22Rv1 (cell line): ENCODE measurements at regions not wholly inside any gene's neighbourhood (a gene's known extent, or its start where the extent isn't known, plus 50 kb on each side); places are given as distances from the start of the nearest gene placed in this dataset.

Experiments used
- ZFX ChIP-seq: fragments of 450-650 bp; IDR thresholded peaks from 2 replicates; pipeline ENCODE4 v1.6.1; 2017; ENCODE audit warnings: antibody characterized with exemption, borderline replicate concordance
- TF ChIP-seq, protein P1 (sequence below): fragments of 450-650 bp; IDR thresholded peaks from 2 replicates; pipeline ENCODE4 v1.5.1; 2017; ENCODE audit warnings: mild to moderate bottlenecking

DNA sequence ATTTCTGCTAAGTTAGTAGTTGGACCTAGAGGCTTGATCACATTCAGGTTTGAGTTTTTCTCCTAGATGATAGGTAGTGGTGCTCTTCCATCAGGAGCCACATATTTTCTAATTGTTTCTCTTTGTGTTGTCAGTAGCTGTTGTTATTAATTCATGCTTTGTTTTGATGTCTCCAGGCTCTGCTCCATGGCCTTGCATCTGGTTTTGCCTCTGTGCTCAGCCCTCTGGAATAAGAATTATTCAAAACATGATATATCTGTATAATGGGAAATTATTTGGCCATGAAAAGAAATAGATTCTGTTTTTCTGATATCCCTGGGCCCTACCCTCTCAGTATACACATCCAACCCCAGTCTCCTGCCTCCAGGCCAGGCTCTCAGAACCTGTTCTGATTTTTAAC lies 184.8 kb downstream of the CDC5L start:
- TF ChIP-seq, protein P1, sequence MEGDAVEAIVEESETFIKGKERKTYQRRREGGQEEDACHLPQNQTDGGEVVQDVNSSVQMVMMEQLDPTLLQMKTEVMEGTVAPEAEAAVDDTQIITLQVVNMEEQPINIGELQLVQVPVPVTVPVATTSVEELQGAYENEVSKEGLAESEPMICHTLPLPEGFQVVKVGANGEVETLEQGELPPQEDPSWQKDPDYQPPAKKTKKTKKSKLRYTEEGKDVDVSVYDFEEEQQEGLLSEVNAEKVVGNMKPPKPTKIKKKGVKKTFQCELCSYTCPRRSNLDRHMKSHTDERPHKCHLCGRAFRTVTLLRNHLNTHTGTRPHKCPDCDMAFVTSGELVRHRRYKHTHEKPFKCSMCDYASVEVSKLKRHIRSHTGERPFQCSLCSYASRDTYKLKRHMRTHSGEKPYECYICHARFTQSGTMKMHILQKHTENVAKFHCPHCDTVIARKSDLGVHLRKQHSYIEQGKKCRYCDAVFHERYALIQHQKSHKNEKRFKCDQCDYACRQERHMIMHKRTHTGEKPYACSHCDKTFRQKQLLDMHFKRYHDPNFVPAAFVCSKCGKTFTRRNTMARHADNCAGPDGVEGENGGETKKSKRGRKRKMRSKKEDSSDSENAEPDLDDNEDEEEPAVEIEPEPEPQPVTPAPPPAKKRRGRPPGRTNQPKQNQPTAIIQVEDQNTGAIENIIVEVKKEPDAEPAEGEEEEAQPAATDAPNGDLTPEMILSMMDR, result no peak
- no peak for TF ChIP-seq ZFX
